Nucleus accumbens (tissue), 56 donors: ENCODE measurements at regions not wholly inside any gene's neighbourhood (a gene's known extent, or its start where the extent isn't known, plus 50 kb on each side); places are given as distances from the start of the nearest gene placed in this dataset.

Experiments
- DNase-seq, 56 donors: peaks; one replicate each; lab custom pipeline; 2025; lab: John Stamatoyannopoulos, UW

DNA sequence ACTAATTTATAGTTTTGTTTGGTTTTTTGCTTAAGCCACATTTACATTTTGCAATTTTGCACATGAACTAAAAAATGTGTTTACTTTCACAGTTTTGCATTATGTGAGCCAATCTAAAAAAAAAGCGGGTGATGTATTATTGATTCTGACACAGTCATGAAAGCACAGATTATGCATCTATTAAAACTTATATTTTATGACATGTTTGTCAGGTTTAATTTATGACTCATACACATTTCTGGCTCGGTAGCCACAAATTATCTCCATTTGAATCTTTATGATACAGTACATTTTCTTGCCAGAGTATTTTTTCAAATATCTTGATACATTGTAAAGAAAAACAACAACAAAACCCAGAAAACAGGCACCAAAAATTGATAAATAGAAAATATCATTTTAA is 280.4 kb upstream of the GRIP1 start:
- DNase-seq, result no peak

DNA sequence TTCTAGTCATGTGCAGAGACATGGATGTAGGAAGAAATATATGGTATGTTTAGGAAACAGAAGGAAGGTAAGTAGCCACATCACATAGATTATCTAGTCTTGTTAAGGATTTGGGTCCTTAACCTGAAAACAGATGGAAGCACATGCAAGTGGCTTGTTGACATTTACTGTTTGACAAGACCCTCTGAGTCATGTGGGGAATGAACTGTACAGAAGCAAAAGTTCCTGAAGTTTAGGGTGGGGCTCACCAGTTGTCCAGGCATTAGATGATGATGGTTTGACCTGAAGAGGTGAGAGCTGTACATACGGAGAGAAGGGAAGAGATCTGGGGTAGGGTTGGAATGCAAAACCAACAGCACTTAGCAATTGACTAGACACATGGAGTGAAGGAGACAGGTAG is 281.1 kb upstream of the GRIP1 start:
- no peak for DNase-seq

DNA sequence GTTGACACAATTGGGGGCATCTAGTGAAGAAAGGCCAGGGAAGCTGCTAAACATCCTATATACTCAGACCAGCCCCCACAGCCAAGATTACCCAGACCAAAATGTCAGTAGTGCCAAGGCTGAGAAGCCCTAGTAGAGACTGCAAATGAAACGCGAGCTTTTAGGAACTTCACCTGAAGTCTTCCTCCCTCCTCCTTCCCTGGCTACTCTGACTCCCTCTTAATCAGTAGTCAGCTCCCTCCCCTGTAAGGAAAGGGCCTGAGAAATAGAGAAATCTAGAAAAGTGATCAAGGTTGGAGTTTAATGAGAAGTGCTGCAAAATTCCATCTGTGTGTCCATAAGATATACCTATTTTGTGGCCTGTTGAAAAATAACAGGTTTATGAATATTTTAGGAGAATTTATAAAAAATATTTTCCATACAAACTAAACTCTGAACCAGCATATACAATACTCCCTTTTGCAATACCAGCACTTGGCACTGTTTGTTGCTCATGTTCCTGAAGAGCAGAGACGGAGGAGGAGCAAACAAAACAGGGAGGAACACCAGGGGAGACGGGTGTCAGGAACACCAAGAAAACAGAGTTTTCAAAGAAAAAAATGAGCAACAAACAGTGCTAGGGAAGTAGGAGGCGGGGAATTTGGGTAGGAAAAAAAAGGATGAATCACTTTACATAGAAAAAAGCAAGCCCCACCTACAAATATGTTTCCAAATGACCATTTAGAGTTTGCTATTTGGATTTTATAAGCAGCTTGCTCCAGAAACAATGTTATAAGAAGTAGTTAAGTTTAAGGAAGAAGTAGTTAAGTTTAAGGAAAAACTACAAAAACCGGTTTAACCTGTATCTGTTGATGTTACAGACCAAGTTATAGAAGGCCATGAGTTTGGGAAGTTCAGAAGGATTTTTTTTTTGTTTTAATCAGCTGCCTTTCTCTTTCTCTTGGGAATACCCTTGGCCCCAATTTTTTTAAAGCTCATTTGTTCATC is 282.1 kb upstream of the GRIP1 start:
- no peak for DNase-seq

DNA sequence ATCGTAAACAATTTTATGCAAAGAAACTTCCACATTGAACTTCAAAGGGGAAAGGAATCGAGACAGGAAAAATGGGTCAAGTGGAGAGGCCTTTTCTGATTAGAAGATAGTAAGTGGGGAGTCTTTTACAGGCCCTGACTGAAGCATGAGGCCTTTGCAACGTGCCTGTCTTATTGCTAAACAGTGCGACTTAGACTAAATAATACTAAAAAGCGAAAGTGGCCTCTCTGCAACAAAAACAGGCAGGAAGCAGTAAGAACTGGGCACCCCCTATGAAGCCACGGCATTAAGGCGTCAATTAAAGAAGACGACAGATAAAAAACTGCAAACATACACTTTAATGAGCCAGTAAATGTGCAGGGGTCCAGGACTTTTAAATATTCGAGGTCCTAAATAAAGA is 283.4 kb upstream of the GRIP1 start:
- DNase-seq, result no peak

DNA sequence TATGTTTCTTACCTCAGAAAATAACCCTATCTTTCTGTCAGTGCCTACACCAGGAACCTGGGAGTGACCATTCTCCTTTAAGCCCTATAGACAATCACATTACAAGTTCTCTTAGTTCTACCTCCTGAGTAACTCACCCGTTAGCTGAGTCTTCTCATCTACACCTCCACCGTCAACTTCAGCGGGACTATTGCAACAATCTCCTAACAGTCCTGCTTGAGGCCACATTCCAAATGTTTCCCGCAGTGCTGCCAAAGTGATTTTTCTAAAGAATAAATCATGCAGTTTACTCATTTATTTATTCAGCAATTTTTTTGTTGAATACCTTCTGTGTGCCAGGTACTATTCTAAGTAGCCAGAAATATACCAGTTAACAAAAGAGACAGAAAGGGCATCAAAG is 285.0 kb upstream of the GRIP1 start:
- no peak for DNase-seq

DNA sequence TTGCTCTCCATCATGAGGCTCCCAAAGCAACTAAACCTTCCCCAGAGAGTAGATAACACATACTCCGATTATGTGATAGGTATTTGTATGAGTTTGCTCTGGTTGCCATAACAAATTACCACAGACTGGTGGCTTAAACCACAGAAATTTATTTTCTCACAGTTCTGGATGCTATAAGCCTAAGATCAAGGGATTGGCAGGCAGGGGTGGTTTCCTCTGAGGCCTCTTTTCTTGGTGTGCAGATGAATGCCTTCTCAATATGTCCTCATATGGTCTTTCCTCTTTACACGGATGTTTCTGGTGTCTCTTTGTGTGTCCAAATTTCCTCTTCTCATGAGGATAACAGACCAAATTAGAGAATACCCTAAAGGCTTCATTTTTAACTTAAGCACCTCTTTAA is 285.8 kb upstream of the GRIP1 start:
- DNase-seq, result no peak

DNA sequence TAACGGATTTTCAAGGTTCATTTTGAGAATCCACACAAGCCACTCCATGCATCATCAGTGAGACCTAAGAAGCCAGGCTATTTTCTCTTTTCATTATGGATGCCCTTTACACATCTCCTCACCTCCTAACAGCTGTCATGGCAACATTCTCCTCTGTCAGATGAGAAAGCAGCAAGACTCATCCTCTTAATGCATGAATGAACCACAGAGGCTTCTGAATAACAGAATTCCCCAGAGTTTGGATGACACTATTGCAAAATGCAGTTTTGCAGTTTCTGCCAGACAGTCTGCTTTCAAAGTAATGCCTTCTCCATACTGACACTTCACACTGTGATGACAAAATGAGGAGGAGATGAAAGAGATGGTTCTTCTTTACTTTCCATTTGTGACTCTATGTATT is 286.7 kb upstream of the GRIP1 start:
- no peak for DNase-seq

DNA sequence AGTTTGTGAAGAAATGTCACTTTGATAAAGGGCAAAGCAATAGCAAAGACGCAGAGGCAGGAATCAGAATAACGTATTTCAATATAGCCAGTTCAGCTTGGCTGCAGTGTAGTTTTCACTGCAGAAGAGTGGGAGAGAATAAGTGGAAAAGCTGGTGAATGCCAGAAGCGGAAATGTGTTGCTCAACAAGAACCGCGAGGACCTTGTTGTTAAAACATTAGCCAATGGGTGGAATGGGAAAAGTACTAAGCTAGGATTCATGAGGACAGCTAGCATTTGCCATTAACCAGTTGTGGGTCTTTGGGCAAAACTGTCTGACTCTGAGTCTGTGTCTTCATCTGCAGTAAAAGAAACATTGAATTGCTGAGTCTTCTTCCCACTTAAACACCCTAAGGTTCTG is 292.9 kb upstream of the GRIP1 start:
- no peak for DNase-seq

DNA sequence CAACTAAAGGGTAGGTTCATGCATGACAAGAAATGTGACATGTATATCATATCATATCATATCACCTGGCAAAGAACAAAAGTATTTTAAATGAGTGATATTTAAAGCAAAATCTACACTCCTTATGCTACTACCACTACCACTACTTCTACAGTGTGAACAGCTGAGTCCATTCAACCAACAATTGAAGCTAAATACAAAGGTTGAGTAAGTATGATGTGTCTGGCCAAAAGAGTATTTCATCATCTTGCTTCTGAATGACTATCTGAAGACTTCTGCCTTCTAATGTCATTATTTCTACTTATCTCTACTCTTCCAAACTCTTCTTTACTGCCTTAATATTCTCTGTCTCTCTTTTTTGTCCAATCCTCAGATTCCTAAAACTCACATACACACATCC is 292.6 kb upstream of the CAND1 start:
- DNase-seq, result no peak

DNA sequence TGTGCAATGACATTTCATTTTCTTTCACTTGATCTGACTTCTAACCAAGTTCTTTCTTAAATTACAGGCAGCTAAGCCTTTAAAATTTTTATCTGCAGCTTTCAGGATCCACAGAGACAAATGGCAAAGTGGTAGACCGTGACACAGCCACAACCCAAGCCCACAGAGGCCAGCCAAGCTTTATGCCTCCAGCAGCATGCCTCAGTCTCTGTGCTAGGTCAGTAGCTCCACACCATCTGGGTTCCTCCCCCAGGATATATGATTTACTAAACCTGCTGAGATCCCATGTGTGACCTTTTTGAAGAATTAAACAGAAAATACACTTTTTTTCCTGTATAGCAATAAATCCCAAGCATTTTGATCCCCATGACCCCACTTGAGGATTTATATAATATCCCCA is 290.4 kb upstream of the CAND1 start:
- no peak for DNase-seq

DNA sequence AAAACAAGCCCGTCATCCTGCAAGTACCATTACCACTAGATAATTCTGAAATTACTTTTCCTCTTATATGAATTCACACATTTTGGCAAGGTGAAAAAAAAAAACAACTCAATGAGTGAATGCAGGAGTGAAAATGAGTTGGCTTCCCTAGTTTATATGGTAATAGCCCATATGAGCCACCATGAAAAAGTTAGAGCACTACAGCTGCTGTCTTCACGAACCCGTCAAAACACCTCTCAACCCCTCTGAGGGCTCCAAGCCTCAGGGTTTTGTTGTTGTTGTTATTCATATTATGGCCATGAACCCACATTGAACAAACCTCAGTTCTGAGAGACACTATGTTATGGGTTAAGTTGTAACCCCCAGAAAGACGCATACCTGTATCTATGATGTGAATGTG is 289.9 kb upstream of the CAND1 start:
- no peak for DNase-seq

DNA sequence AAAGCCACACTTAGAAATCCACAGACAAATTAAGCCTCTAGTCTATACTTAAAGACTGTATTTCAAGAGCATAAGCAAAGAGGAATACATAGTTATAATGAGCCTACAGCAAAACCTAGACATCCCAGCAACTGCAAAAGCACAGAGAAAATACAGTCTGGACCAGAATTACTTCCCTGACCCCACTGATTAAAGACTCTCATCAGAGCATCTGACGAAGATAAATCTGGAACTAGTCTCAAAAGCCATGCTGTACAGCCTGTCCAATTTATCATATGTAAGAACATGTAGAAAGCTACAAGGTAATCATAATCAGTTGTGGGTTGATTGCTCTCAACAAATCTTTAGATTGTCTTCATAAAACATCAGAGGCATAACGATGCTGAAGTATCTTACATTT is 285.1 kb upstream of the CAND1 start:
- no peak for DNase-seq

DNA sequence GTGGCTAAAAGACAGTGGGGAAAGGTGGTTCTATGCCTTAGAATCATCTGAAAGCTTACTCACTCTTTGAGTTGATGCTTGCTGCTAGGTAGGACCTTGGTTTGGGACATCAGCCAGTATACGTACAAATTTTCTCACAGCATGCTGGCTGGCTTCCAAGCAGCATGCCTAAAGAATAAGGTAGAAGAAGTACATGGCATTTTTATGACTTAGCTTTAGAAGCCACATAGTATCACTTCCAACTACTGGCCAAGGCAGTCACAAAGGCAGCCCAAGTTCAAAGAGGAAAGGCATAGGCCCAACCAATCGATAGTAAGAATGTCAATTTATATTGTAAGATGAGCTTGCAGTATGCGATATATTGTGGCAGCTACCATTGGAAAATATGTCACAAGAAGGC is 284.2 kb upstream of the CAND1 start:
- DNase-seq, result no peak

DNA sequence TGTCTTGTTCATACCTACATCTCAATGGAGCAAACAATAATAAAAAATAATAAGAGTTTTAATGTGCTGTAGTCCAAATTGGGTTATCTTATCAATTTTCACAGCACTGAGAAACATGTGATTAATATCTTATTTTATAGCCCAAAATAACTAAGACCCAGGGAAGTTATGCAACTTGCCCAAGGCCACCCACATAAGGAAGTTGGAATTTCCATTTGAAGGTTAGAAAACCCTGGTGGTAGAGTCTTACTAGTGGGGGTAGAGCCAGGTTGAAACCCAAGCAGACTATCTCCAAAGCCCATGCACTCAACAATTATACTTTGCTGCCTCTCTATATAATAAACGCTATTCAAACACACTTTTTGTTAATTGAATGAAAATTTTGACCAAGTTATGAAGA is 270.0 kb upstream of the CAND1 start:
- DNase-seq, result no peak

DNA sequence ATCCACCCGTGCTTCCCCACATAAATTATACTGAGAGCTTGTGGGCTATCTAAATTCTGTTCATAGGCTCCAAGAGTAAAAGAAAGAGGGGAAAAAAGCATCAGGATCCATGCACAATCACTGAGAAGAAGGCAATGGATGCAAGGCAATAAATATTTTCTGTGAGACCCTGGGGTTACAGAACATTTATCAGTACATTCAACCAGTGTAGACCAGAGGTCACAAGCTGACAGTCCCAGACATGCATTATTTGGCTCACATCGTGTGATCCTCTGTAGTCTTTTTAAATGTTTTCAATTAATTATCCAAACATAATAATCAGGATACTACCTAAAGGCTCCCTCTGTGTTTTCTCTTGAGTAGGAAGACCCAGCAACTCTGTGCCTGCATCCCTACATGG is 267.9 kb upstream of the CAND1 start:
- no peak for DNase-seq

DNA sequence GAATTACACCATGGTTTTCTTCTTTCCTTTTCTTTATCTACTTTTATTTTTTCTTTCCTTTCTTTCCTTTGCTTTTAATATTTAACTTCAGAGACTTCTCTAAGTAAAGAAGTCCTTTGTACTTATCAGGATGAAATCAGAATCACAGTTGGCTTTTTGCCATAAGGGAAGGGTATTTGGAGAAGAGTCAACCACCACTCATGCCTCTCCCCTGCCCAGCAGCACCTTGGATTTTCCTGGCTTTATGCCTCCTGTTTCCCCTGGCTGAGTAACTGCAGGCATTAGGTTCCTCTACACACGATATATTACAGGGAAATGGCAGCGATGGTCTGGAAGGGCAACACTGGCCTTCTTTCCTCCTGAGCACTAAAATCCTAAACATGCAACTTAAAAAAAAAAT is 266.4 kb upstream of the CAND1 start:
- no peak for DNase-seq

DNA sequence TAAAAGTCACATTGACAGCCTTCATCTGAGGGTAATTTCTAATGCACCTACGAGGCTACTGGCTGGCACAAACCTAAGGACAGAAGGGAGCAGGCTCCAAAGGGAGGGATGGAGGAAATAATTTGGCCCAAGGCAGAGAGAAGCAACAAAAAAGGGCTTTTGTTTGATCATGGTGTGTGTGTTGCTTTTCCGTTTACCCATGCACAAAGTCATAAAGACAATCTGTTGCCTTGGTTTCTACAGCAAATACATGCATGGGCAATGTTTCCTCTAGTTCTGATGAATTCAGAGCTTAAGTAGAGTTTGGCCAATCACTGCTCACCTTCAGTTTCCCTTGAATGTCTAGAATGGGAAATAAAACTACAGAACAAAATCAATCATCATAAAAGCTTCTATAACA is 262.5 kb upstream of the CAND1 start:
- no peak for DNase-seq

DNA sequence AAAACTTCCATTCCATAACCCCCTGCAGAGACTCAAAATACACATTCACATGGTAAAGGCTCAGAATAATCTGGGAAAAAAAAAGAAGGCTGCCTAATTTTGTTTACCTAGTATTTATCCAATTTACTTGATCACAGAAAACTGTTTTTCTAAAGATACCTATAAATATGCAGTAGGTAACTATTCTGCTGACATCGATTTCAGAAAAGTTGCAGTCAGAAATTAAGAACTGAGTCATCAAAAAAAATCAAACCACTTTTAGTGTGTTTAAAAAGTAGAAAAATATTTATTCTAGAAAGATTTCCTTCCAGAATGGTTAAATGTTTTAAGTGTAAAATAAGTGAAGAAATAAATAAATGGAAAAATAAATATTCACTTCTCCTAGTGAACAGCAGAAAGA is 254.5 kb upstream of the CAND1 start:
- DNase-seq, result no peak

DNA sequence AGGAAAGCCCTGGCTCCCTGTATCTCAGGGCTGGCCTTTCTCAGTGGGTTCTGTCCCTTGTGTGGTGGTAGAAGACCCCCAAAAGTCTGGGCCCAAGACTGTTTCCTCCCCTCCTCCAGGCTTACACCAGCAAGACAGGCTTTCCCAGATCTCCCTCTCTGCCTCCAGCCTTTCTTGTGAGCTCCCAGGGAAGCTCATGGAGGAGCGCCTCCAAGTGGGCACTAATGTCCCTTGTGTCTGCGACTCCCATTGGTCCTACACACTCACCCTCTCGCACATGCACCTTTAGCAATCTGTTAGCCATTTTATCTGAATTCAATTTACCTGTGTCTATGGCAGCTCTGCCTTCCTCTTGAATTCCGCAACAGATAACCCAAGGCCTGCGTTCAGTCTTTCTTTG is 251.1 kb upstream of the CAND1 start:
- DNase-seq, result no peak

DNA sequence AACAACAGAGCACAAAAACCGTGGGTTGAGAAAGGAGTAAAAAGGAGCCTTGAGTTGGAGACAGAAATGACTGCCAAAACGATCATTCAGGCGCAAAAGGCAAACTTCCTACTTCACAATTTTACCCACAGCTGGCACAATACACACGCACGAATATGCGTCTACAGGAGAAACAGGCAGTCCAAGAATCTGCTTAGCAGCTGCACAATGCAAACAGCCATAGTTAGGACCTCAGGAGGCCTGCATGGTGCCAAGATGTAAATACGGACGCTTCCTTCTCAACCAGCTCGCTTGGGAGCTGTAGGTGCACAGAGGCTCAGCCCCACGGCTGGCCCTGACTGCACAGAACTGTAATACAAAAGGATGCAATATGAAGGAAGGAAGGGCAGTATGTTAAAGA is 250.1 kb upstream of the CAND1 start:
- DNase-seq, result peak in 5 of 56 donors; percentile 0 to 8 (median 3)

DNA sequence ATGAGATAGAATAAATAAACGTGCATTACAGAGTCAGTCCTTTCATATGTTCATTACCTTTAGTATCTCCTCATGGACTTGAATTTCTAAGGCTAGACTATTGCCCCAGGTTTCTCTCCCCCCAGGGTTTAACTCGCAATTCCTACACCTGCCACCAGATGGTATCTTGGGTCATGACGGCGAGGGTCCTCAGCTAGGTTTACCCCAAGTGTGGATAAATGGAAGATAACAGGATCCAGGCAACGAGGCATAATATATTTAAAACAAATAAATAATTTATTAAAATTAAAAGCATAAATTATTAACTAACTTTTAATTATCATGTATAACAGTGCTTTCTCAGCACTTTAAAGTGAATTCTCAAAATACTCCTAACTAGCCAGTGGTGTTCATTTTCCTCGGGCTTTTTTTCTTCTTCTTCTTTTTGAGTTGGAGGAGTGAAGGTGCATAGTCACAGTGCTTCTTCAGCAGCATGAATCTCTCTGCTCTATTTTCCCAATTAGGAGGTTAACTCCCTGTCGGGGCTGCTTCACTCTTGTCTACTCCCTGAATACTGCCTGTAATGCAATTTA is 243.5 kb upstream of the CAND1 start:
- DNase-seq, result peak in 1 of 56 donors; percentile 1

DNA sequence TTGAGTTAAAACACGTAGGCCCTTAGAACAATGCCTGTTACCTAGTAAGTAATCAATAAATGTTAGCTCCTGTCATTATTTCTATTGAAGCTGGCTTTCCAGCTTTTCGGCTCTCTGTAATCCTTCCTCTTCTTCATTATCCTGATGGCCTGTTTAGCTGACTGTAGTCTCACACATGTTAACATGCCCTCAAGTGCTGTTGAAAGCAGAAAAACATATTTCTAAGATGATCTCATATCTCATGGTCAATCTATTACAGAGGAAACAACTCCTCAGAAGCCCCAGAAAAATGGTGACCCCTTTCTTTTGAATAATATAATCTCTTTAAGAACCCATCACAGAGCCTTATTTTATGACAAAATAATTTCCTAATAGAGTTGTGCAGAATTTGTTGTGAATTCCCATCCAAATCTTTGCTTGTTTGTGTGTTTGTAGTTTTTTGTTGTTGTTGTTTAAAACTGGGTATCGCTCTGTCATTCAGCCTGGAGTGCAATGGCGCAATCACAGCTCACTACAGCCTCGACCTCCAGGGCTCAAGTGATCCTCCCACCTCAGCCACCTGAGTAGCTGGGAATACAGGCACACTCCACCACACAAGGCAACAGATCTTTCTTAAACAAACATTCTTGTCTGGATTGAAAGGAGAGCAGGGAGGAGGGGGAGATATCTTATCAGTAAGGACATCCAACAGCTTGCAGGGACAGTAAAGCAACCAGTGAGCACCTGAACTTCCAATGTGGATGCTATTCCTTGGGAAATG is 242.5 kb upstream of the CAND1 start:
- DNase-seq, result no peak
